ENCODE measurements at regions not wholly inside any gene's neighbourhood (a gene's known extent, or its start where the extent isn't known, plus 50 kb on each side); places are given as distances from the start of the nearest gene placed in this dataset.

DNA sequence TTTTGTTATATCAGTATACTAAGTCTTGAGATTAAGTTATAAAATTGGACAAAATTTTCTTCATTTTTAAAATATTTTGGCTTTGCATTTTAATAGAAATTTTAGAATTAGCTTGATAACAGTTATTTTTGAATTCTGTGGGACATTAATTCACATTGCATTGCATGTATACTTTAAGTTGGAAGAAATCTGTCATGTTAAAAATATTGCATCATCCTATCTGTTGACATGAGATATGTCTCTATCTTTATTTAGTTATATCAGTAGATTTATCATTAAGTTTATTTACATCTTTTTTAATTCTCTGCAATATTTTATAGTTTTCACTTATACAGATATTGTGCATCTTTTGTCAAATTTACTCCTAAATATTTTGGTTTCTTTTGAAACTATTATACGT lies 904.6 kb upstream of the NR2F2 start:
- no peak for TF ChIP-seq ZFX (IDR thresholded peaks at IDR 0.05; ENCODE audit: borderline replicate concordance)
- TF ChIP-seq CTCF (IDR thresholded peaks at IDR 0.05): no peak
- no peak overlapping the region for H3K27ac ChIP-seq

DNA sequence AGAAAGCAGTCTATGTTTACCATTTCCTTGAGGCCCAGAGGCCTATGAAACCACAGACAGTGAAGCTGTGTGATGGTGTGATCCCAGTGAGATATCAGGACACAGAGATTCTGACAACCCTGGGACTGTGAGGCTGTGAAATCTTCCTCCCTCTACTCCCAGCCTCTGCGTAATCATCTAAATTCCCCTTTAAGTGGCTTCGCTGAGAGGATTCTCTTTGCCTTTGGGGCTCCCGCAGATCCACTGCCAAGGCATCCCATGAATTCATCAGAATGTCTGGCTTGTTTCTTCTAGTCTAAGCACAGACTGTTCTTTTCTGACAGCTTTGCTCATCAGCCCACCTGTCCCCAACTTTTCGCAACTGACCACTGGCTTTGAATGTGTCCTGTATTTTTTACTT lies 901.2 kb upstream of the NR2F2 start:
- H3K27ac ChIP-seq: no peak overlapping the region
- TF ChIP-seq ZFX (IDR thresholded peaks at IDR 0.05; ENCODE audit: borderline replicate concordance) (no peak), CTCF (IDR thresholded peaks at IDR 0.05) (no peak)

DNA sequence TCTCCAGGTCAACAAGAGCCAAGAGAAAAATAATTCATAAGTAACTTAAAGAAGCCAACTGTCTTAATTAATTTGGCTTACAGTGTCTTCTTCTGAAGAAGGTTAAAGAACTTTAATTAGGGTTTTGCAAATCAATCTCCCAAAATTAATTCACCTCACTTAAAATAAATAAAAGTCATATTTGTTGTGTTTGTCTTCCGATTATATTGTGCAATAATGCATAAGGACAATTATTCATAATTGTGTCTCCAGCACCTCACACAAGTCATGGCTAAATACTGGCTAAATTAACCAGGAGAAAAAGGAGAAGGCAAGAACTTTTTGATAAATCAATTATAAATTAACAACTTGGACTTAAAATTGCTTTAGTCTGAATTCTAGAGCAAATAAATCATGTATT lies 899.0 kb upstream of the NR2F2 start:
- no peak for TF ChIP-seq ZFX (IDR thresholded peaks at IDR 0.05; ENCODE audit: borderline replicate concordance)
- TF ChIP-seq CTCF (IDR thresholded peaks at IDR 0.05): no peak
- no peak overlapping the region for H3K27ac ChIP-seq

GRCh38 chr15:95432878-95433405 lies 897.6 kb upstream of the NR2F2 start:
- TF ChIP-seq CTCF (IDR thresholded peaks at IDR 0.05) (no peak), ZFX (IDR thresholded peaks at IDR 0.05; ENCODE audit: borderline replicate concordance) (no peak)
- no peak overlapping the region for H3K27ac ChIP-seq

GRCh38 chr15:95439922-95440376 lies 890.6 kb upstream of the NR2F2 start:
- H3K27ac ChIP-seq: no peak overlapping the region
- no peak for TF ChIP-seq ZFX (IDR thresholded peaks at IDR 0.05; ENCODE audit: borderline replicate concordance)
- TF ChIP-seq CTCF (IDR thresholded peaks at IDR 0.05): no peak

- no peak overlapping the region for H3K27ac ChIP-seq
- no peak for TF ChIP-seq CTCF (IDR thresholded peaks at IDR 0.05)
- no peak for TF ChIP-seq ZFX (IDR thresholded peaks at IDR 0.05; ENCODE audit: borderline replicate concordance)
Measured at GRCh38 chr15:95440712-95441111, 889.8 kb upstream of the NR2F2 start.

DNA sequence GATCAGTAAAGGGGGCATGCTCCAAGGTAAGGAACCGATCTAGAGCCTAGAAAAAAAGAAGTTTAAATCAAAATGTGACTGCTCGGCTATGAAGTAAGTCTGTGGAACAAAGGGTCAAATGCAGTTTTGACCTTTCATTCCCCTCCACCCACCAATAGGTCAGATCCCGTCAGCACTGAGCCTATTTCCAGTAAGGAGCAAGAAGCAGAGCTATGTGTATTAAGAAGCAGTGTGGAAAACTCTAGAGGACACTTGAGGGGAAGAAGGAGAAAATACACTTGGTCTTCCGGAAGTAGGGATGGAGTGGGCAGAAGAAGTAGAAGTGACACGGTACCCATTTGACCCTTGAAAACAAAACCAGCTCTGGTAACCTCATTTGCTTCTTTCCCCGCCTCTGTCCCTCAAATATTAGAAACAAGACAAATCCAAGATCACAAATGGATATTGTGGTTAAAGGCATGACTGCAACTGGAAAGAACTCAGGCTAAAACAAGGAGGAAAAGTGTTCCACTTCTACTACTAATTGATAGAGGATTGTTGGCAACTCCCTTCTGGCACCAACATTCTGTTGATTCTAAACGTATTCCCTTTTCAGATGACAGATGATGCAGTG lies 888.3 kb upstream of the NR2F2 start:
- TF ChIP-seq CTCF (IDR thresholded peaks at IDR 0.05) (no peak), ZFX (IDR thresholded peaks at IDR 0.05; ENCODE audit: borderline replicate concordance) (no peak)

More for the DNA sequence above, 888.3 kb upstream of the NR2F2 start:
- no peak overlapping the region for H3K27ac ChIP-seq

All from 22Rv1 (cell line).